ENCODE measurements at regions not wholly inside any gene's neighbourhood (a gene's known extent, or its start where the extent isn't known, plus 50 kb on each side); places are given as distances from the start of the nearest gene placed in this dataset.

- TF ChIP-seq CEBPZ (IDR thresholded peaks at IDR 0.05; ENCODE audit: low read length) (no peak), STAT6 (CRISPR knock-in tag; IDR thresholded peaks at IDR 0.05; ENCODE audit: borderline replicate concordance) (peak; percentile 80; the same call in 1 of the 2 replicates), HNRNPL (IDR thresholded peaks at IDR 0.05; ENCODE audit: low read depth, low read length) (peak; percentile 98), THRA (CRISPR knock-in tag; IDR thresholded peaks at IDR 0.05; ENCODE audit: borderline replicate concordance) (peak; percentile 90), TBP (CRISPR knock-in tag; IDR thresholded peaks at IDR 0.05) (no peak; the same call in 1 of the 2 replicates), AHR (CRISPR knock-in tag; IDR thresholded peaks at IDR 0.05) (no peak), NBN (conservative IDR thresholded peaks at IDR 0.05) (no peak), GFI1 (CRISPR knock-in tag; IDR thresholded peaks at IDR 0.05; ENCODE audit: borderline replicate concordance) (peak; percentile 85), ELF4 (CRISPR knock-in tag; IDR thresholded peaks at IDR 0.05; ENCODE audit: borderline replicate concordance) (peak; percentile 86; the same call in 1 of the 2 replicates), ZNF589 (CRISPR knock-in tag; conservative IDR thresholded peaks at IDR 0.05) (no peak), ZFP1 (CRISPR knock-in tag; IDR thresholded peaks at IDR 0.05) (peak; percentile 22; the same call in 1 of the 2 replicates), NONO (IDR thresholded peaks at IDR 0.05) (no peak), NONO (CRISPR knock-in tag; conservative IDR thresholded peaks at IDR 0.05) (peak; percentile 71), ZMYM4 (CRISPR knock-in tag; IDR thresholded peaks at IDR 0.05) (peak; percentile 72), MBNL3 (CRISPR knock-in tag; conservative IDR thresholded peaks at IDR 0.05) (no peak), ZNF567 (CRISPR knock-in tag; IDR thresholded peaks at IDR 0.05; ENCODE audit: borderline replicate concordance) (no peak), ONECUT2 (CRISPR knock-in tag; IDR thresholded peaks at IDR 0.05) (peak; percentile 23; the same call in 1 of the 2 replicates), ZNF101 (CRISPR knock-in tag; IDR thresholded peaks at IDR 0.05; ENCODE audit: borderline replicate concordance, low read depth) (no peak), CCAR2 (optimal IDR thresholded peaks at IDR 0.05; ENCODE audit: low read depth, low read length) (no peak), TERF1 (CRISPR knock-in tag; IDR thresholded peaks at IDR 0.05) (peak; percentile 85; the same call in 1 of the 2 replicates), ZNF83 (CRISPR knock-in tag; IDR thresholded peaks at IDR 0.05; ENCODE audit: borderline replicate concordance) (peak; percentile 27; the same call in 1 of the 2 replicates), SP1 (IDR thresholded peaks at IDR 0.05) (no peak), SP1 (CRISPR knock-in tag; IDR thresholded peaks at IDR 0.05) (no peak)
These were observed 88.3 kb upstream of the GSE1 start (continued) for GRCh38 chr16:85524630-85525419.
